ENCODE measurements at regions not wholly inside any gene's neighbourhood (a gene's known extent, or its start where the extent isn't known, plus 50 kb on each side); places are given as distances from the start of the nearest gene placed in this dataset.

- TF ChIP-seq ZNF565 (CRISPR knock-in tag; conservative IDR thresholded peaks at IDR 0.05; ENCODE audit: low read depth) (no peak), TSHZ2 (CRISPR knock-in tag; IDR thresholded peaks at IDR 0.05) (no peak), PPARA (CRISPR knock-in tag; IDR thresholded peaks at IDR 0.05; ENCODE audit: borderline replicate concordance) (no peak)
Measured at GRCh38 chr4:35793766-35794165, 450.5 kb downstream of the ARAP2 start.

All from SK-N-SH treated with all-trans-retinoic acid at 6 μM for 48 hours (cell line).